Chondrocyte (in vitro differentiated cells): ENCODE measurements at regions not wholly inside any gene's neighbourhood (a gene's known extent, or its start where the extent isn't known, plus 50 kb on each side); places are given as distances from the start of the nearest gene placed in this dataset.
"Not testable (repeated sequence)": the region's sequence is repeated elsewhere in the genome, so short reads cannot be mapped to it uniquely, and the experiment has no call there.

Source experiments
- DNase-seq: peaks from one replicate; pipeline ENCODE4 v3.0.0; 2021; ENCODE audit warnings: mixed read lengths, low spot score
- H3K27ac Mint-ChIP-seq: one replicate; pipeline ENCODE4 v1.8.0; 2021; ENCODE audit warnings: mild to moderate bottlenecking, moderate library complexity, mixed read lengths; ENCODE audit not compliant: unreplicated experiment
- H3K27me3 Mint-ChIP-seq: 2 replicates; pipeline ENCODE4 v1.8.0; 2021; ENCODE audit warnings: low read depth, mixed read lengths
- H3K36me3 Mint-ChIP-seq: 2 replicates; pipeline ENCODE4 v1.8.0; 2021; ENCODE audit warnings: low read depth, mixed read lengths
- H3K4me1 Mint-ChIP-seq: 2 replicates; pipeline ENCODE4 v1.8.0; 2021; ENCODE audit warnings: low read depth, mild to moderate bottlenecking, mixed read lengths
- H3K4me3 Mint-ChIP-seq: one replicate; pipeline ENCODE4 v1.8.0; 2021; ENCODE audit warnings: mild to moderate bottlenecking, moderate library complexity, mixed read lengths; ENCODE audit not compliant: unreplicated experiment
- H3K9me3 Mint-ChIP-seq: 2 replicates; pipeline ENCODE4 v1.8.0; 2021; ENCODE audit warnings: low read depth, mixed read lengths
- CTCF ChIP-seq: fragments of 200-600 bp; sonication (generic); IDR thresholded peaks from 2 replicates; pipeline ENCODE4 v1.5.0; 2021; ENCODE audit warnings: antibody characterized with exemption, mild to moderate bottlenecking, moderate library complexity

- Mint-ChIP-seq H3K9me3 (peaks cover 4% of the 10 kb centered on the region), H3K4me3 (no peak overlapping the region), H3K36me3 (no peaks in the 10 kb centered on the region), H3K4me1 (no peaks in the 10 kb centered on the region), H3K27me3 (peaks cover 4% of the 10 kb centered on the region), H3K27ac (no peak overlapping the region)
- no peak for TF ChIP-seq CTCF
- no peak for DNase-seq
These were observed 198.1 kb upstream of the TRPC7 start for GRCh38 chr5:136563489-136563888.

GRCh38 chr5:136560126-136560525, 194.8 kb upstream of the TRPC7 start:
- Mint-ChIP-seq H3K27me3 (peaks cover 8% of the 10 kb centered on the region), H3K36me3 (no peaks in the 10 kb centered on the region), H3K4me3 (no peak overlapping the region), H3K9me3 (peaks cover 7% of the 10 kb centered on the region), H3K4me1 (no peaks in the 10 kb centered on the region), H3K27ac (no peak overlapping the region)
- DNase-seq = no peak
- TF ChIP-seq CTCF = no peak

GRCh38 chr5:136559651-136560050, 194.3 kb upstream of the TRPC7 start:
- Mint-ChIP-seq H3K9me3 (peaks cover 10% of the 10 kb centered on the region), H3K27ac (no peak overlapping the region), H3K36me3 (no peaks in the 10 kb centered on the region), H3K27me3 (peaks cover 8% of the 10 kb centered on the region), H3K4me1 (no peaks in the 10 kb centered on the region), H3K4me3 (no peak overlapping the region)
- DNase-seq = no peak
- no peak for TF ChIP-seq CTCF

GRCh38 chr5:136547096-136547495, 181.8 kb upstream of the TRPC7 start:
- H3K4me3 Mint-ChIP-seq, H3K36me3 Mint-ChIP-seq, H3K27ac Mint-ChIP-seq, H3K4me1 Mint-ChIP-seq, H3K9me3 Mint-ChIP-seq, DNase-seq: not testable (repeated sequence)
- peaks cover 19% of the 10 kb centered on the region for H3K27me3 Mint-ChIP-seq

GRCh38 chr5:136546441-136546840, 181.1 kb upstream of the TRPC7 start:
- not testable (repeated sequence) for DNase-seq, H3K9me3 Mint-ChIP-seq, H3K4me3 Mint-ChIP-seq, H3K4me1 Mint-ChIP-seq, H3K27ac Mint-ChIP-seq, H3K36me3 Mint-ChIP-seq
- H3K27me3 Mint-ChIP-seq = peaks cover 16% of the 10 kb centered on the region

GRCh38 chr5:136545031-136545430, 179.7 kb upstream of the TRPC7 start:
- H3K4me3 Mint-ChIP-seq, H3K4me1 Mint-ChIP-seq, H3K27me3 Mint-ChIP-seq, DNase-seq, H3K27ac Mint-ChIP-seq, H3K36me3 Mint-ChIP-seq, H3K9me3 Mint-ChIP-seq: not testable (repeated sequence)

GRCh38 chr5:136538534-136538933, 173.2 kb upstream of the TRPC7 start:
- Mint-ChIP-seq H3K4me3 (no peak overlapping the region), H3K4me1 (no peaks in the 10 kb centered on the region), H3K36me3 (no peaks in the 10 kb centered on the region), H3K27ac (no peak overlapping the region), H3K9me3 (peaks cover 6% of the 10 kb centered on the region), H3K27me3 (no peaks in the 10 kb centered on the region)
- TF ChIP-seq CTCF = no peak
- DNase-seq = no peak
